OCI-LY7 (cell line): ENCODE measurements at regions not wholly inside any gene's neighbourhood (a gene's known extent, or its start where the extent isn't known, plus 50 kb on each side); places are given as distances from the start of the nearest gene placed in this dataset.

Source experiments
- EZH2phosphoT487 ChIP-seq: fragments of 200-600 bp; sonication (generic); IDR thresholded peaks from 2 replicates; pipeline ENCODE4 v1.6.1; 2018; ENCODE audit warnings: low read depth, borderline replicate concordance, mild to moderate bottlenecking, mixed run types, antibody characterized with exemption, low read length, moderate library complexity, mixed read lengths
- TF ChIP-seq, protein P1 (sequence below): fragments of 200-600 bp; sonication (generic); conservative IDR thresholded peaks from 2 replicates; pipeline ENCODE4 v1.5.1; 2014; ENCODE audit warnings: mild to moderate bottlenecking, antibody characterized with exemption, low read length, moderate library complexity, mixed read lengths

DNA sequence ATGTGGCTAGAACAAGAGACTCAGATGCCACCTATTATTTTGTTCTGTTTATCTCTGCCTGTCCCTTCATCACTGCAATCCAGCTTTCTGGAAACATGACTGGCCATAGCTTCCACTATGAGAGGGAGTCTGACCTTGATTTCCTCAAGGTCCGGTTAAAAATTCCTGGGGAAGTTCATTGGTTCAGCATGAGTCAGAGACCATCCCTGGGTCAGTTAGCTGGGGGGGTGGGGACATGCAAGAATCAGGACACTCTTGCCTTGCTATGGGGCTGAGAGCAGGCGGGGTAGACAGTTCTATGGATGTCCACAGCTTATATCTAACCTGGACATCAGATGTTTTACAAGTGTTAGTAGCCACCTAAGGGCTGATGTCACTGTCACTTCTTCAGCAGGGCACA lies 81.1 kb downstream of the TENT5C start:
- TF ChIP-seq, protein P1, sequence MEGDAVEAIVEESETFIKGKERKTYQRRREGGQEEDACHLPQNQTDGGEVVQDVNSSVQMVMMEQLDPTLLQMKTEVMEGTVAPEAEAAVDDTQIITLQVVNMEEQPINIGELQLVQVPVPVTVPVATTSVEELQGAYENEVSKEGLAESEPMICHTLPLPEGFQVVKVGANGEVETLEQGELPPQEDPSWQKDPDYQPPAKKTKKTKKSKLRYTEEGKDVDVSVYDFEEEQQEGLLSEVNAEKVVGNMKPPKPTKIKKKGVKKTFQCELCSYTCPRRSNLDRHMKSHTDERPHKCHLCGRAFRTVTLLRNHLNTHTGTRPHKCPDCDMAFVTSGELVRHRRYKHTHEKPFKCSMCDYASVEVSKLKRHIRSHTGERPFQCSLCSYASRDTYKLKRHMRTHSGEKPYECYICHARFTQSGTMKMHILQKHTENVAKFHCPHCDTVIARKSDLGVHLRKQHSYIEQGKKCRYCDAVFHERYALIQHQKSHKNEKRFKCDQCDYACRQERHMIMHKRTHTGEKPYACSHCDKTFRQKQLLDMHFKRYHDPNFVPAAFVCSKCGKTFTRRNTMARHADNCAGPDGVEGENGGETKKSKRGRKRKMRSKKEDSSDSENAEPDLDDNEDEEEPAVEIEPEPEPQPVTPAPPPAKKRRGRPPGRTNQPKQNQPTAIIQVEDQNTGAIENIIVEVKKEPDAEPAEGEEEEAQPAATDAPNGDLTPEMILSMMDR: no peak
- no peak for TF ChIP-seq EZH2phosphoT487
